Right lobe of liver (tissue), 4 donors: ENCODE measurements at regions not wholly inside any gene's neighbourhood (a gene's known extent, or its start where the extent isn't known, plus 50 kb on each side); places are given as distances from the start of the nearest gene placed in this dataset.

Experiments used
- CTCF ChIP-seq, 4 donors: fragments of 200-600 bp in 3 of 4; fragments of 450-650 bp in 1 of 4; IDR thresholded peaks; one replicate each; pipeline versions ENCODE4 v1.5.1 to v1.8.0; 2016 to 2022; ENCODE audit warnings: antibody characterized with exemption in 4 of 4, mild to moderate bottlenecking in 2 of 4
- POLR2A ChIP-seq: fragments of 450-650 bp; IDR thresholded peaks from one replicate; pipeline ENCODE4 v1.6.1; 2017; ENCODE audit warnings: antibody characterized with exemption, mild to moderate bottlenecking
- donor health status: DM: no; HTN: no; CAD: no.
- donor health status: DM: no; HTN: no; CAD: no.
- donor health status: DM: no; HTN: yes; CAD: no.

GRCh38 chr2:22406625-22407024 lies 978.4 kb upstream of the KLHL29 start:
- TF ChIP-seq CTCF (IDR thresholded peaks at IDR 0.05) (no peak), POLR2A (no peak)
